ENCODE measurements at regions not wholly inside any gene's neighbourhood (a gene's known extent, or its start where the extent isn't known, plus 50 kb on each side); places are given as distances from the start of the nearest gene placed in this dataset.

DNA sequence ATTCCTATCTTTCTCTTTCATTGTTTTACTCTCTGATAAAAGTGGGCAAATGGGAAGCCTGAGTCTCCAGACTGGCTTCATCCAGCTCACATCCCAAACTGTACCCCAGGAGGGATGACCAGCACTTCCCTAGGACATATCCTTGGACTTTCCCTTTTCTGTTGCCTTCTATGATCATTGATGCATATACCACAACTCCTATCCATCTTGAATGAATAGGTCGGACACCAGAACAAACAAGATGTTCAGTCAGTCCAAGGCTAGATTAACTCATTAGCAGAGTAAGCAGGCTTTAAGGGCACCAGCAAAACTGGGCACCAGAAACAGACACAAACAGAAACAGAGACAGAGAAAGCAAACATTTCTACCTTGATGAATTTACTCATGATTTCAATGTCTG lies 159.1 kb upstream of the RGMB start:
- Histone ChIP-seq H3K4me1 (no peaks in the 10 kb centered on the region), H3K36me3 (no peaks in the 10 kb centered on the region), H3K4me3 (no peak overlapping the region), H3K27ac (no peak overlapping the region), H3K27me3 (no peaks in the 10 kb centered on the region), H3K9me3 (no peaks in the 10 kb centered on the region)
- TF ChIP-seq CTCF (IDR thresholded peaks at IDR 0.05), result no peak
- no peak for DNase-seq (ENCODE audit: low spot score)

DNA sequence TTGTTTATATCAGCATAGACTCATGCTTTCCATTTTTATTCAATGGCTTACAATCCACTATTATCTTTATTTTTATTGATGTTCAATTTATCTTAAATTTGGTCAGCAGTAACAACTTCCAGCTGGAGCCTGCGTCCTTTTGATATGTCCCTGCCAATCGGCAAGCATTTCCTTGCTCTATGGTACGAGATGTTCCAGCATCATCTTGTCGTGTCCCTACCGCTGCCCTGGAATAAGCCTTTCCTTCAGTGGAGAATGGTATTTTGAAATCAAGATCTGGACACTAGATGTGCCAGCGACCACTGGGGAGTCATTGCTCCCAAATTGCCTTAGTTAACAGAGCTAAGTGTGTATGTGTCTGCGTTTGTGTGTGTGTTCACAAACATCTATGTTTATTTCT lies 151.6 kb upstream of the RGMB start:
- Histone ChIP-seq H3K27ac (no peak overlapping the region), H3K9me3 (no peaks in the 10 kb centered on the region), H3K27me3 (no peaks in the 10 kb centered on the region), H3K4me1 (no peaks in the 10 kb centered on the region), H3K4me3 (no peak overlapping the region), H3K36me3 (no peaks in the 10 kb centered on the region)
- DNase-seq (ENCODE audit: low spot score), result no peak
- TF ChIP-seq CTCF (IDR thresholded peaks at IDR 0.05), result no peak

DNA sequence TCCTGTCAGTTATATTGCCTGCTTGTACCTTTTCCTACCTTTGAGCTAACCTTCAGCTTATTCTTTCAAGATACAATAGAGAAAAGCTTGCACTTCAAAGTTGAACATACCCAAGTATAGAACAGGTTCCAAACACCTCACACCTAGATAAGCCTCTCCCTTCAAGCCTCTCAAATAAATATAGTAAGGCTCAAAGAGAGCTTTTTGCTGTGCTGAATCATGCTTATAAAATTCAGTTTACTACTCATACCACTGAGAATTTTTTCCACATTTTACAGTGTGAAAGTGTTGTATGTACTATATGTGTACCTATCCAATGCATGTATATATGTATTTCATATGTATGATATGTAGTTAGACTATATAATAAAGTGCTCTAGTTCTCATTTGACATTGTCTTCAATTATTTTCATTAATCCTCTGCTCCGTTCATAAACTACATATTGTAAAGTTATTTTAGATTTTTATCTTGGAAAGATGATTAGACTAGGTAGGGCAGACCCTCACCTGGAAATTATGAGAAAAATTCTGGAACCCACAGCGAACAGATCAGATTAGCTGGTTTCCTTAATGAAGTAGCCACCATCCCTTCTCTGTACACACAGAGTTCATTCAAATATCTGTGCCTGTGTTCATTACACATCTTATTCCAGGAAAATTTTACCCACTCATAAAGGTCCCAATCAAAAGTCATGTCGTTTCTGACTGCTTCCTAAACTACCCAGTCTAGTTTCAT lies 149.2 kb upstream of the RGMB start:
- no peak for TF ChIP-seq CTCF (IDR thresholded peaks at IDR 0.05)
- Histone ChIP-seq H3K27me3 (no peaks in the 10 kb centered on the region), H3K27ac (no peak overlapping the region), H3K36me3 (no peaks in the 10 kb centered on the region), H3K4me3 (no peak overlapping the region), H3K9me3 (peaks cover 0 to 6% of the 10 kb centered on the region in 2 donors), H3K4me1 (no peaks in the 10 kb centered on the region)
- no peak for DNase-seq (ENCODE audit: low spot score)

DNA sequence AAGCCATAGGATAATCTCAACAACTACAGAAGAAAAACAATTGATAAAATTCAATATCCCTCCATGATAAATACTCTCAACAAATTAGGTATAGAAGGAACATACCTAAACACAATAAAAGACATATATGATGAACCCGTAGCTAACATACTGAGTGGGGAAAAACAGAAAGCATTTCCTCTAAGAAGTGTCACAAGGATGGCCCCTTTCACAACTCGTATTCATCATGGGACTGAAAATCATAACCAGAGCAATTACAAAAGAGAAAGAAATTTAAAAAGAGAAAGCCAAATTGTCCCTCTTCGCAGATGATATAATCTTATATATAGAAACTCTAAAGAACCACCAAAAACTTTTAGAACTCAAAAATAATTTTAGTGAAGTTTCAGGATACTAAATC lies 146.3 kb upstream of the RGMB start:
- DNase-seq (ENCODE audit: low spot score), result no peak
- TF ChIP-seq CTCF (IDR thresholded peaks at IDR 0.05), result no peak
- Histone ChIP-seq H3K27me3 (no peaks in the 10 kb centered on the region), H3K27ac (no peak overlapping the region), H3K4me1 (no peaks in the 10 kb centered on the region), H3K9me3 (peaks cover 0 to 6% of the 10 kb centered on the region in 2 donors), H3K36me3 (no peaks in the 10 kb centered on the region), H3K4me3 (no peak overlapping the region)

DNA sequence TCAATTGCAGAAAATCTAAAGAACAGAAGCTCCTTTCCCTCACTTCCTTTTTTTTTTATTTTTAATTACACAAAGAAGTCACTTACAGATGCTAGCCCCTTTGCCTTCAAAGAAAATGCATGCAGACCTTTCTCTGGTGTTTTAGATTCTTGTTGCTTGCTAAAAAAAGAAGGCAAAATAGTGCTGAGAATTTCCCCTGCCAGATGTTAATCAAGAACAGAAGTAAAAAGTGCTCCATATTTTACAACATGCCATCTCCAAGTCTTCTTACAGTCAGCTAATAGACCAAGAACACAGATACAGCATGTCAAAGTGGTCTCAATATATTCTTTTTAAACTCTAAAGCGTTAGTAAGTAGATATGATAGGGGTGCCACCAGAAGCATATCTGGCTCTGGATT lies 142.8 kb upstream of the RGMB start:
- no peaks in the 10 kb centered on the region for H3K36me3 ChIP-seq
- H3K4me3 ChIP-seq, result no peak overlapping the region
- no peaks in the 10 kb centered on the region for H3K27me3 ChIP-seq
- H3K27ac ChIP-seq, result no peak overlapping the region
- no peak for TF ChIP-seq CTCF (IDR thresholded peaks at IDR 0.05)
- peaks cover 0 to 6% of the 10 kb centered on the region in 2 donors for H3K9me3 ChIP-seq
- H3K4me1 ChIP-seq, result no peaks in the 10 kb centered on the region
- DNase-seq (ENCODE audit: low spot score), result no peak
